A549 (cell line): ENCODE measurements at regions not wholly inside any gene's neighbourhood (a gene's known extent, or its start where the extent isn't known, plus 50 kb on each side); places are given as distances from the start of the nearest gene placed in this dataset.

Source experiments
- CEBPB ChIP-seq, 2 experiments: fragments of >200 bp in 1 of 2; sonication (Bioruptor Twin) in 1 of 2; formaldehyde crosslinking in 1 of 2; IDR thresholded peaks; 2 replicates each; pipeline ENCODE4 v1.6.1; 2012 to 2016
- MAFK ChIP-seq: fragments of 450-650 bp; IDR thresholded peaks from 2 replicates; pipeline ENCODE4 v1.6.1; 2014; ENCODE audit not compliant: partially characterized antibody
- NR3C1 ChIP-seq: fragments of >200 bp; sonication (Bioruptor Twin); formaldehyde crosslinking; IDR thresholded peaks from 3 replicates; pipeline ENCODE4 v1.6.1; 2017
- TF ChIP-seq, protein P1 (sequence below): fragments of >200 bp; sonication (Bioruptor Twin); formaldehyde crosslinking; IDR thresholded peaks from 3 replicates; pipeline ENCODE4 v1.6.1; 2016
- TF ChIP-seq, protein P2 (sequence below): fragments of 200-600 bp; sonication (generic); IDR thresholded peaks from 2 replicates; pipeline ENCODE4 v1.6.1; 2016; ENCODE audit warnings: antibody characterized with exemption, mild to moderate bottlenecking, moderate library complexity
- TF ChIP-seq, protein P3 (sequence below): fragments of >200 bp; sonication (Bioruptor Twin); formaldehyde crosslinking; IDR thresholded peaks from 3 replicates; pipeline ENCODE4 v1.5.1; 2016

DNA sequence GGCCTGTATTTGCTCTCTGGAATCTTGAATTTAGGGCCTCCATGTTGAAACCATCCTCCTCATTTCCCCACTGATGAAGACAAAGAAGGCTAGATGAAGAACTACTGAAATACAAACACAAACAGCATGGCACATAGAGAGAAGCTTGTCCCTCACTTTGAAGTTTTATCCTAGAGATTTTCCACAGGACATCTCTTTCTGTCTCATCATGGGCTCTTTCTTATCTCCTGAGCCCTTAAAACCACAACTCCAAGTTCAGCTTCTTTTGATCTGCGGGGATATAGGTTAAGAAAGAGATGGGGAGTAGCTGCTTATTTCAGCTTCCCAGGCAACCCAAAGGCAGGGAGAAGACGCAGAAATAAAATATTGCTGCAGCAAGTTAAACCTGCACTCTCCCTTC, 213.1 kb upstream of the LRIG1 start:
- TF ChIP-seq MAFK (no peak), CEBPB (IDR thresholded peaks at IDR 0.05) (no peak), NR3C1 (no peak)
- TF ChIP-seq, protein P1, sequence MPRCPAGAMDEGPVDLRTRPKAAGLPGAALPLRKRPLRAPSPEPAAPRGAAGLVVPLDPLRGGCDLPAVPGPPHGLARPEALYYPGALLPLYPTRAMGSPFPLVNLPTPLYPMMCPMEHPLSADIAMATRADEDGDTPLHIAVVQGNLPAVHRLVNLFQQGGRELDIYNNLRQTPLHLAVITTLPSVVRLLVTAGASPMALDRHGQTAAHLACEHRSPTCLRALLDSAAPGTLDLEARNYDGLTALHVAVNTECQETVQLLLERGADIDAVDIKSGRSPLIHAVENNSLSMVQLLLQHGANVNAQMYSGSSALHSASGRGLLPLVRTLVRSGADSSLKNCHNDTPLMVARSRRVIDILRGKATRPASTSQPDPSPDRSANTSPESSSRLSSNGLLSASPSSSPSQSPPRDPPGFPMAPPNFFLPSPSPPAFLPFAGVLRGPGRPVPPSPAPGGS = no peak
- TF ChIP-seq, protein P2, sequence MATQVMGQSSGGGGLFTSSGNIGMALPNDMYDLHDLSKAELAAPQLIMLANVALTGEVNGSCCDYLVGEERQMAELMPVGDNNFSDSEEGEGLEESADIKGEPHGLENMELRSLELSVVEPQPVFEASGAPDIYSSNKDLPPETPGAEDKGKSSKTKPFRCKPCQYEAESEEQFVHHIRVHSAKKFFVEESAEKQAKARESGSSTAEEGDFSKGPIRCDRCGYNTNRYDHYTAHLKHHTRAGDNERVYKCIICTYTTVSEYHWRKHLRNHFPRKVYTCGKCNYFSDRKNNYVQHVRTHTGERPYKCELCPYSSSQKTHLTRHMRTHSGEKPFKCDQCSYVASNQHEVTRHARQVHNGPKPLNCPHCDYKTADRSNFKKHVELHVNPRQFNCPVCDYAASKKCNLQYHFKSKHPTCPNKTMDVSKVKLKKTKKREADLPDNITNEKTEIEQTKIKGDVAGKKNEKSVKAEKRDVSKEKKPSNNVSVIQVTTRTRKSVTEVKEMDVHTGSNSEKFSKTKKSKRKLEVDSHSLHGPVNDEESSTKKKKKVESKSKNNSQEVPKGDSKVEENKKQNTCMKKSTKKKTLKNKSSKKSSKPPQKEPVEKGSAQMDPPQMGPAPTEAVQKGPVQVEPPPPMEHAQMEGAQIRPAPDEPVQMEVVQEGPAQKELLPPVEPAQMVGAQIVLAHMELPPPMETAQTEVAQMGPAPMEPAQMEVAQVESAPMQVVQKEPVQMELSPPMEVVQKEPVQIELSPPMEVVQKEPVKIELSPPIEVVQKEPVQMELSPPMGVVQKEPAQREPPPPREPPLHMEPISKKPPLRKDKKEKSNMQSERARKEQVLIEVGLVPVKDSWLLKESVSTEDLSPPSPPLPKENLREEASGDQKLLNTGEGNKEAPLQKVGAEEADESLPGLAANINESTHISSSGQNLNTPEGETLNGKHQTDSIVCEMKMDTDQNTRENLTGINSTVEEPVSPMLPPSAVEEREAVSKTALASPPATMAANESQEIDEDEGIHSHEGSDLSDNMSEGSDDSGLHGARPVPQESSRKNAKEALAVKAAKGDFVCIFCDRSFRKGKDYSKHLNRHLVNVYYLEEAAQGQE = no peak
- TF ChIP-seq, protein P3, sequence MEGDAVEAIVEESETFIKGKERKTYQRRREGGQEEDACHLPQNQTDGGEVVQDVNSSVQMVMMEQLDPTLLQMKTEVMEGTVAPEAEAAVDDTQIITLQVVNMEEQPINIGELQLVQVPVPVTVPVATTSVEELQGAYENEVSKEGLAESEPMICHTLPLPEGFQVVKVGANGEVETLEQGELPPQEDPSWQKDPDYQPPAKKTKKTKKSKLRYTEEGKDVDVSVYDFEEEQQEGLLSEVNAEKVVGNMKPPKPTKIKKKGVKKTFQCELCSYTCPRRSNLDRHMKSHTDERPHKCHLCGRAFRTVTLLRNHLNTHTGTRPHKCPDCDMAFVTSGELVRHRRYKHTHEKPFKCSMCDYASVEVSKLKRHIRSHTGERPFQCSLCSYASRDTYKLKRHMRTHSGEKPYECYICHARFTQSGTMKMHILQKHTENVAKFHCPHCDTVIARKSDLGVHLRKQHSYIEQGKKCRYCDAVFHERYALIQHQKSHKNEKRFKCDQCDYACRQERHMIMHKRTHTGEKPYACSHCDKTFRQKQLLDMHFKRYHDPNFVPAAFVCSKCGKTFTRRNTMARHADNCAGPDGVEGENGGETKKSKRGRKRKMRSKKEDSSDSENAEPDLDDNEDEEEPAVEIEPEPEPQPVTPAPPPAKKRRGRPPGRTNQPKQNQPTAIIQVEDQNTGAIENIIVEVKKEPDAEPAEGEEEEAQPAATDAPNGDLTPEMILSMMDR = no peak
